ENCODE measurements at regions not wholly inside any gene's neighbourhood (a gene's known extent, or its start where the extent isn't known, plus 50 kb on each side); places are given as distances from the start of the nearest gene placed in this dataset.

DNA sequence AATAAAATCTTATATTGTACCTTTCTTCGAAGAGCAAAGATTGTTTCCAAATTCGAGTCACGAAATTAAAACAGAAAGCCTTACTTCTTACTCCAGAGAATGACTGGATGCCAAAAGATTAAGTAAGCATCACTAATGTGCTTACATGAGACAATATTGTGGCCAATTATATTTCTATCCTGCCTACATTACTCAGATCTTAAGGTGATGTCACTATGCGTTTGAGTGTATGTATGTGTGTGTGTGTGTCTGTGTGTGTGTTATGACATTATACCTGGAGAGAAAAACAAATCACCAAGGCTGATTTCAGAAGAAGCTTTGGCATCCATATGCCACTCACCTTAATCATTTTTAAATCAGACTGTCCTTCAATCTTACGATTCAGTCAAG, 556.3 kb downstream of the PPARGC1A start:
- DNase-seq = peak in 2 of 6 experiments; percentile 1 to 74

DNA sequence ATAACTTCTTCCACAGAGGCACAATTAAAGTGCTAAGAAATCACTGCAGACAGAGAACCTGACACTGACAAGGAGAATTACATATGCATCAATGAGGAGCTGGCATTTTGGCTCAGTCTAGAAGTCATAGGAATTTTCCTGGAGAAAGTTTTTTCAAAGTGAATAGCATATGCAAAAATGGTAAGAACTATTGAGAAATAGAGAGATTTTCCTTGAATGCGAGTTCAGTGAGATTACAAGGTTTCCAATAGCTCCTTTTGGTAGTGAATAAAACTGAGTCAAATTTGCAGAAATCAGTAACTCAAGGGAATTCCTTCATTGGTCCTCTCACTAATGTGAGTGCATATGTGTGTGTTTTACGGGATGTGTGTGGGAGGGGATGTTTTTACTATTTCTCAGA, 557.5 kb downstream of the PPARGC1A start:
- no peak for DNase-seq

DNA sequence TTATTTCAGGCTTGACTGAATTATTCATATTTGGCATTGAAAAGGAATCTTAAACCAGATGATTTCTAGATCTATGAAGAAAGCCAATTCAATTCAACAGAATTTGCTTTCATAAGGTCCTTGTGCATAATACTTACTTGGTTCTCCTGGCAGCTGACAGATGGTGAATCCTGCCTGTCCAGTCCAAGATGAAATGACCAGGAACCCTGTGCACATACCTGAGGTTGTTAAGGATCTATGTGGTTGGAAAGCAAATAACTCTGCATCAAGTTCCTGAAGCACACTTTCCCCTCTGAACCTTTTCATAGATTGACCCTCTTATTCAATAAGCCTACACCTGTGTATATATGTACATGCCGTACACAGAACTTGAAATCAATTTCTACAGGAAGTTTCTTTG, 562.7 kb downstream of the PPARGC1A start:
- DNase-seq = no peak

DNA sequence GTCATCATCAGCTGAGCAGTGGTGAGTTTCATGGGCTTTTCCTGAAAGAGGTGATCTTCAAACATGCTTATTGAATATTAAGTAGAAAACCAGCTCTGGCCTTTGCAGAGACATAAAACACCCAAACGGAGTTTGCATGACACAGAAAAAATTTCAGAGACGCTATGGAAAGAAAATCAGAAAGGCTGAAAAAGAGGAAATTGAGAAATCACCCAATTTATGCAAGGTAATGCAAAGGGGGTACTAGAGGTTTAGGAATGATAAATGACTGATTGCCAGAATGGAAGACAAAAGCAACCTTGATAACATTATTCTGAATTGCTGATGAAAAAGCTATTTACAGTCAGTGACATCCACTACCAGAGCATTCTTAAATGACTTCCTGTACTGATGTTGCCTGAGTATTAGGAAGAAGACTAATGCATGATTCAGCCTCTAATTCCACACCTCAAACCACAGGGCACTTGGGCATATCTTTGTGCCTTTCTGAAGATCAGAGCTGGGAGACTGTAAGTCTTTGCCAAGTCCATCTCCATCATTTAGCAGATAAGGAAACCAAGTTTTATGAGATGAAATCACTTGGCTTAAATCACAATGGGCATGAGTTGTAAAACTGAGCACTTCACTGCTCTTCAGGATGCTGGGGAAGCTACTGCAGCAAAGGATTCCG, 565.7 kb downstream of the PPARGC1A start:
- DNase-seq = no peak

DNA sequence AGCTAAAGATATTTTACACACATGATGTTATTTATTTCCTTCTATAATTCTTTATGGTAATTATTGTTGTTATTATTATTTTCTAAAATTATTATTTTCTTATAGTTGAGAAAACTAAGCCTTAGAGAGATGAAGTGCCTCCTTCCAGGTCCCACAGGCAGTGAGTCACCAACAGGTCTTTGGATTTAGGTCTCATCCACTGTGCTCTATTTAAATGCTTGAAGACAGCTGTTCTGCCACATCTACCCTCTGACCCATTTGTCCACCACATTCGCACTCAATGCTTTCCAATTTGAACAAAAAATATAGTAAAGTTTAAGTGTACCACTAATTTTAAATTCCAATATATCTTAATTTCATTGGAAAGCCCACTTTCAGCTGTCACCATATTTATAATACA, 566.4 kb downstream of the PPARGC1A start:
- no peak for DNase-seq

DNA sequence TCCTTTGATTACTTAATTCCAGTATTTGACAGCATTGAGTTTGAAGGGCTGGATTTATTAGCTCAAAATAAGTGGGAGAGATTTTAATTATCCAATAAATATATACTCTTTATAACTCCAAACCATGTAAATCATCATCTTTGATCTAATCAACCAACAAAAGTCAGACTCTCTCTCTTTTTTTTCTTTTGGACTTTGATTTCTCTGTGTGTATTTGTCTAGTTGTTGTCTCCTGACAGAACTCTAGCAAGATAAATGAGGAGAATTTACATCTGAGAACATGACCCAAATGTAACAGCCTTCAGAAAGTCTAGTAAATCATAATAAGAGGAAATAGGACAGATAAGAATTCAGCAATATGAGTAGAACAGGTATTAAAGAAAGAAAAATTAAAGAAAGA, 567.1 kb downstream of the PPARGC1A start:
- no peak for DNase-seq

DNA sequence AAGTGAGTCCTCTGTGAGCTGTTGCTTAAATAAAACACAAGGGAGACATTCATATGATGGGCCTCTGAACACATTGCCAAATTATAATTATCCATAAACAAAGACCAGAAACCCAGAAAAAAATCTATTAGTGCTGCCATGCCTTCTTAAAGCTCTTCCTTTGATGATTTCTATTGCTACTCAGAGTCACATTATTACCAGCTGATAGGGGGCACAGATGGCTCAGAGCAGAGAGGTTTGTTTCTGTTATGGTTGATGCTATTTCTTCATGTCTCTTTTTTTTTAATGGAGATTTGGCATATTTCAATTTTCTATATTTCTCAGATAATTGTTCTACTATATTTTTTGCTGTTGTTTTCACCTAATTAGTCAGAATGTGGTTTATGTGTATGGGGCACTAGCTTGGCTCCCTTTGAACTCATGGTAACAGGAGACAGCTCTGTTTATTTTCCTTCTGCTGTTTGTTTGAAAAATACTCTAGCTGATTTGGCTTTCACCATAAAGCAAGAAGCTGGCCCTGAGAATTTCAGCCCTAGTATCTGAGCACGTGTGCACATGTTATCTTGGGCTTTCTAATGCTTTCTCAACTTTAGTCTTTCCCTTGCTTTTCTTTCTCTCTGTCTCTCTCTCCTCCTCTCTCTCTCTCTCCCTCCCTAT, 568.8 kb downstream of the PPARGC1A start:
- DNase-seq = no peak

DNA sequence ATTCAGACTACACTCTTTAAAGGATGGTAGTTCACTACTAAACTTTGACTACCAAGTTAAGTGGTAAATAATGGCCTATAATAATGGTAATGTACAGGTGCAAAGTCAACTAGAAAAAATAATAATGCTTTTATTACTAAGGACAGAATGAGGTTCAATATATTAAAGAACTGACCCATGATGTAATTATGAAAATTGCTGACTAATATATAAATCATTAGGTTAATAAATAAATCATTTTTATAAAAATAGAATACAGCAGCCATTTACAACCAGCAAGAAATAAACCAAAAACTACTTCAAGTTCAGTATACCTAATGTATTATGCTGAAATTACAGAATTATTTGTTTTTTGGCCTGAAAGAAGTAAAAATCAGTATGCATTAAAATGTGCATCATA, 577.2 kb downstream of the PPARGC1A start:
- no peak for DNase-seq

DNA sequence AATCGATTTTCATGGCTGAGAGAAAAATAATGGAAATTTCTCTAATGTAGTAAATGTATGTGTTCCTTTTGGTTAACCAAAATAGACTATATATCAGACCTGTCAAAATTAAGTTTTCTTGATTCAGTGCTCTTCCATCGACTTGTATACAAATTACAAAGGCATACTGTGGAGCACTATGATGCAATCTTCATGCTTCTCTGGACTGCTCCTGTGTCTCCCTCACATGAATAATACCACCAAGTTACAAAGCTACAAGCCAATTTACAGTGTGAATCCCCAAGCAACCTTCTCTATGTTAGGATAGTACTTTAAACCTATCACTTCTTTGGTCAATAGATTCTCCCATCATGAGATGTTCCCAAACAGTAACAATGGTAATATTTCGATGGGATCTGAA, 577.9 kb downstream of the PPARGC1A start:
- no peak for DNase-seq

DNA sequence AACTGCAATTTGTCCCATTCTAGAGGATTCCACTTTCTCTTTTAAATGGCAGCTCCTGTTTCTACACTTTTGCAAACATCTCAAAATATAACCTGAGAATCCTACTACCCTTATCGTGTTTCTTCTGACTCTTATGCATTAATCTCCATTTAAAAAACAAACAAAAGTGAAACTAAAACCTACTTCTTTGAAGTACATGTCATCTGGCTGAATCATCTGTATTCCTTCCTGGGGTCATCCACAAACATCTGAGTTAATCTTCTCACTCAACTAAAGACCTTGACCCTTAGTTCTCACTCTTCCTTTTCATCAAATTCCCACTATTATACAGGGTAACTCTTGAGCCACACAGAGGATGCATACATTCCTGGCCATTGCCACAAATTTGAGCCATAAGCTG, 584.8 kb downstream of the PPARGC1A start:
- no peak for DNase-seq

DNA sequence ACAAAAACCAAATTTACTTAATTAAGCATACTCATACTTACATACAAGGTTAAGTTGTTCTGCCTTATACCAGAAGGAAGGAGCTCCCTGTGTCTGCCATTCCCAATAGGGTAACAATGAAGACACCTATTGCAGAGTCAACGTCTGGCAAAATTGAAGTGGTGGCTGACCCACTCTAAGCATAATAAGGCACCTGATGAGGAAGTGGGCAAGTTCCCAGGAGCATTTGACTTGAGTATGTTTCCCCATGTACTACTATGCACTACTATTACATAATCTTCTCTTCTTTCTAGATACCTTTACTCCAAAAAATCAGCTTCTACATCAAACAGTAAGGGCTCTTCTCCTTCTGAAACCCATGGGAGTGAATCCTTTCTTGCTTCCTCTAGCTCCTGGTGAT, 591.5 kb downstream of the PPARGC1A start:
- DNase-seq = no peak

DNA sequence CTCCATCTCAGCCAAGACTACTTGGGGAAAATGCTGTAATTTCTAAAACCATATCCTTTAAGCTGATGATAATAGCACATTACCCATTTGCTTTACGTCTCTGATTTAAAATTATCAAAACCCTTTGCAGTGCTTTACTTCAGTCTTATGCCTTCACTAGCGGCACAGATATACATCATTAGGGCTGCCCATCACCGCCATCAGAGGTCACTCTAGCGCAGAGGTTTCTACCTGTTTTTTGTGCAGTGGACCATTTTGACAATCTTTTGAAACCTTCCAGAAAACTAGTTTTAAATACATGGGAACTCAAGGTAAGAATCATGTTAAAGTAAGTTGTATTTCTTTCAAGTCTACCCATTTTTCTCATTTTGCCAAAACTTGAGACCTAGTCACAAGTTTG, 592.5 kb downstream of the PPARGC1A start:
- DNase-seq = no peak

DNA sequence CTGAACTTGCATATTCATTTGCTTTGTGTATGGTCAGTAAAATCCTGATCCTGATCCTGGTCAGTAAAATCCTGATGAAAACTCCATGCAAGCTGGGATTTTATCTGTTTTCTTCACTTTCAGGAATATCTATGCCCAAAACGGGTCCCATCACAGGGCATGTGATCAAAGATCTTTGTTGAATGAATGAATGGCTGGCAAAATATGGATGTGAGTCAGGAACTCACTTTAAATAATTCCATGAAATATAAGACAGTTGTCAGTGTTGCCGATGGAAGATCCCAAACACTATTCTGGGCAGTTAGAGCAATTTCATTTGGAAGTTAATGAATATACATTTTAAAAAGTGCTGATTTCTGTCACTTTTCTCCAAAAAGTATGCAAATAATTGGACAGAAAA, 598.4 kb downstream of the GBA3 start:
- no peak for DNase-seq

DNA sequence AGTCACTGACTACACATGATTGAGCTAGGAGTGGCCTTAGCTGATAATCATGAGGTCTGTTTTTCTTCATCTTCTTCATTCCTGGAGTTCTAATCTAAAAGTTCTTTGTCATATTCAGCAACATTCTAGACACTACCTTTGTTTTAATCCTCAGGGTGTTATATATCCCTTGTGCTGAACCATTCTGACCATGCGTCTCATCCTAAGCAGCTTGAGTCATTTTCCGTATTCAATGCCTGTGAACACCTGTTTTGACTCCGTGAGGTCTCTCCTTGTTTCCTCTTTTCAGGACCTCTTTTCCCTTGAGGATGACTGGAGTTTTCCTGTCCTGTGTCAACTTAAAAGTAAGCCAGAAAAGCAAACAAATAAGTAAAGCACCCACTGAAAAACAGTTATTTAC, 597.9 kb downstream of the GBA3 start:
- no peak for DNase-seq

DNA sequence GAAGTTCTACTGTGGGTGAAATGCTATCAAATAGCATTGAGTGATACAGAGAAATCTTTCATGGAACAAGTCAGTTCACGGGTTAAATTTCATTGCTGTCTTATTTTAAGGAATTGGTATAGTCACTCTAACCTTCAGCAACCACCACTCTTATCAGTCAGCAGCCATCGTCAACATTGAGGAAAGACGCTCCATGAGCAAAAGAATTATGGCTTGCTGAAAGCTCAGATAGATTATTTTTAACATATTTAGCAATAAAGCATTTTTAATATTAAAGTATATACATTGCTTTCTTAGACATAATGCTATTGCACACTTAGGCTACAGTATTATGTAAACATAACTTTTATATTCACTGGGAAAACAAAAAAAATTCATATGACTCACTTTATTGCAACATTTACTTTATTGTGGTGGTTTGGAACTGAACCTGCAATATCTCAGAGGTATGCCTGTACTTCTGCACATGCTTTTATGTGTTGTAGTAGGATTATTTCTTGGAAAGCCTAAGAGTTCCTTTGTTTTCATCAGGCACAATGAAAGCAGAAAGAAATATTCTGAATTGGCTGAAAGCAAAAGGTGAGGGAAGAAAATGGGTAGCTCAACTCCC, 586.7 kb downstream of the GBA3 start:
- no peak for DNase-seq

DNA sequence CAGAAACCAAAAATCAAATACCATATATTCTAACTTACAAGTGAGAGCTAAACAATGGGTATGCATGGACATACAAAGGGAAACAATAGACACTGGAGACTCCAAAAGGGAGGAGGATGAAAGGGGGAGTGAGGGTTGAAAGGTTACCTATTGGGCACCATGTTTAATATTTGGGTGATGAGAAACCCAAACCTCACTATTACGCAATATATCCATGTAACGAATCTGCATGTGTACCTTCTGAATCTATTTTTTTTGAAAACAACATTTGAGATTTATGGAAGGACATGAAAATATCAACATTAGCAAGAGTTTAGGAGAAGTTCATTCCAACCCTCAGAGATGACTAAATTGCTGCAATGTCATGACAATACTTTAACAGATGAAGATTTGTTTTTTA, 586.1 kb downstream of the GBA3 start:
- DNase-seq = no peak

DNA sequence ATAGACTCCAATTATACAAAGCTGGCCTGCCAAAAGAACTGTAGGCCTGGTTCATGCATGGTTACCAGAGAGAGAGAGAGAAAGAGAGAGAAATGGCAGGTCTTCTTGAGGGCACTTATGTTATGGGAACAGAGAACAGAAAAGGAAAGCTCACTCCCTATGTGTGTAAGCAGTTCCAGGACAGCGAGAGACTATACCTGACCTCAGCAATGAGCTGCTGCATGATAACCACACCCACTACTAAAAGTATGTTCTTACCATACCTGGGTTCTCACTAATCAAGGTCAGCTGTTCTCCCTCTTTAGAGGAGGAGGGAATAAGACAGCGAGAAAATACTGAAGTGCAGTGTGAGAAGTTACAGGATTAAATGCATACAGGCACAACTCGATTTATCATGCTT, 583.3 kb downstream of the GBA3 start:
- DNase-seq = no peak

DNA sequence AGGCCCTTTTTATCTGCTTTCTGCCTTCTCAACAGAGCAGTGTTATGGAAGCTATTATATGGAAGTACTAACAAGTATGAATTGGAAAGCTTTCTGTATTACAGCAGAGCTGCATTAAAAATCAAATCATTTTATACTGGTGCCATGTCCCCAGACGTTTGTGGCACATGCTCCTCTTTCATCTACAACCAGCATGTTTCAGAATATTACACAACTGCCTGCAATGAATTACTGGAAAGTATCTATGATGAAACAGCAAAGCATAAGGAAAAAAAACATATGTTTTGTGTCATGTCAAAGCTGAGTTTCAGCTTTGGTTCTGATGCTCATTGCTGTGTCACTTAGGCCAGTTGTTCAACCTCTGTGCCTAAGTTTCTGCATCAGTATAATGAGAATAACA, 576.8 kb downstream of the GBA3 start:
- no peak for DNase-seq

DNA sequence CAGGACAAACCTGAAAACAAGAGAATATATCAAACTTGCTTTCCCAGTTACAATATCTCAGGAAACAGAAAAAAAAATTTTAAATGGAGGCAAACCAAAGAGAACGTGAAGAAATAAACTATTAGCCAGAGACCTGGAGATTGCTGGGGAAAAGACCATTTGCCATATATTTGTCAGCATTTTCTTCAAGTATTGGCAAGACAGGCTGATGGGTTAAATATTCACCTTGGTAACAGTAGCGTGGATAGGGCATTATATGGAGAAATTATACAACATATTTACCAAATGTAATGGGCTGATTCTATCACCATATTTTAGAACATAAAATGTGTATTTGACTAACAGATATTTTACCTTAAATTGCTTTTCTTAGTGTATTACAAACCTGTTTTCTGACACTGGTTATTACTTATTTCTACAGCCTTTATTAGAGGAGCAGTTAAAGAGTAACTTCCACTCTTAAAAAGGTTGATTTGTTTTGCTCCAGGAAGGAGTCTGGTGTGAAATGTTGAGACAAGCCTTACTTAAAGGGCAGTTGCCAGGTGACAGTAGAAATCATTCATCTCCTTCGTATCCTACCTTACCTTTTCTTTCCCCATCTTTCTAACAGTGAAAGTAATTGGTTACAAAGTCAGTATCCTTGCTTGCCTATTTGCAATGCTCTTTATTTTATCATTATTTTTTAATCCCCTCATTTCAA, 575.5 kb downstream of the GBA3 start:
- no peak for DNase-seq

DNA sequence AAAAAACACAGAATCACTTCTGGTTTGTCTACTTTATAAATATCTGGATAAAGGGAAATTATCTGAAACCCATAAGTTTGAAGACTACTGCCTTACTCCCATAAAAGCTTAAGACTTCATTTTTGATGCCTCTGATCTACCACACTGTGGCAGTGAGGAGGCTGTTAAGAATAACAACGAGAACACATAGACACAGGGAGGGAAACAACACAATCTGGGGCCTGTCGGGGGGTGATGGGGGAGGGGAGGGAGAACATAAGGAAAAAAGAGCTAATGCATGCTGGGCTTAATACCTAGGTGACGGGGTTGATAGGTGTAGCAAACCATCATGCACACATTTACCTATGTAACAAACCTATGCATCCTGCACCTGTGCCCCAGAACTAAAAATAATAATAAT, 573.7 kb downstream of the GBA3 start:
- DNase-seq = no peak

DNA sequence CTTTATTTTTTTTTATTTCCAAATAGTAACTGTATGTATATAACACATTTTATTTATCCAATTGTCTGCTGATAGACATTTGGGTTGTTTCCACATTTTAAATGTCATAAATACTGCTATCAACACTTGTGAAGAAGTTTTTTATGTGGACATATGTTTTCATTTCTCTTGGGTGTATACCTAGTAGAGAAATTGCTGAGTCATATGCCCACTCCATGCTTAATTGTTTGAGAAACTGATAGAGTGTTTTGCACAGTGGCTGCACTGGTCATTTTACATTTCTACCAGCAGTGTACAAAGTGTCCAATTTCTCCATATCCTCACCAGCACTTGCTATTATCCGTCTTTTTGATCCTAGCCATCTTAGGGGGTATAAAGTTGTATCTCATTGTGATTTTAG, 567.8 kb downstream of the GBA3 start:
- DNase-seq = no peak

DNA sequence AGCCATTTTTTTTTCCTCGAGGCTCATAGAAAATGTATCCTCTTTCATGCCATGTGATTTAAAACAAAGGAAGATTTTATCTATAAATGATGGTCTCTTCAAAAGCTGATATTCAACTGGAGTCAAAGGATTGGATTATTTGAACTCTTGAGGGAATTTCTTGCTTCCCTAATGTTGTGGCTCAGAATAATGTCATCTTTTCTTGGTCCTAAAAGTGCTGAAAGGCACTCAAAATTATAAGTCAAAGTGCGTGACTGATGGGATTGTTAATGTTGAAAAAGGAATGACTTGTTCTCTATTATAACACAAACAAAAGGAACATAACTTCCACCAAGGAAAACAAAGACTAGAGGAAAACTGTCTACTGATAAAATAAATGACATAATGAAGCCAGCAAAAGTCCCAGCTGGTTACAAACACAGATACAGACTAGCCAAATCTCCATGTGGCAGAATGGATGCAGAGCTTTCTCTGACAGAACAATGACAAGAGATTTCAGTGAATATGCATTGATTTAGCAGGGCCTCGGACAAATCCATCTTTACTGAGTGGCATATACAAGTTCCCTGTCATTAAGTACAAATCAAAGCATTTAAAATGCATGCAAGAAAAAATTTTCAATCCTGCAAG, 552.6 kb downstream of the GBA3 start:
- DNase-seq = no peak

DNA sequence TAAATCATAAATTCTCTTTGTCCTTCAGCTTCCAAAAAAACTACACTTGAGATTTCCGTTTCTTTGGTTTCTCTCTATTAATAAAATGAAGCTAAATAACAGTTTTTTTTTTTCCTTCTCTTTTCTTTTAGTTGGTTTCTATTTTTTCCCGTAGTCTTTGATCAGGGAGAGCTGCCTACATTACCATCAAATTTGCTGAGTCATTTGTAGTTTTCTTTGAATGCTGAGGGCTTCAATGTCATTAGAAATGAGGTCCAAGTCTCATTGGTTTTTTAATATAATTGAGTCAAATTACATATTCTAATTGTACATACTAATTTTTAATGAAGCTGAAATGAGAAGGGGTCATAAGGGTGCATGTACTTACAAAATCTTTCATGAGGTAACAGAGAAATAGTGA, 550.2 kb downstream of the GBA3 start:
- DNase-seq = no peak

DNA sequence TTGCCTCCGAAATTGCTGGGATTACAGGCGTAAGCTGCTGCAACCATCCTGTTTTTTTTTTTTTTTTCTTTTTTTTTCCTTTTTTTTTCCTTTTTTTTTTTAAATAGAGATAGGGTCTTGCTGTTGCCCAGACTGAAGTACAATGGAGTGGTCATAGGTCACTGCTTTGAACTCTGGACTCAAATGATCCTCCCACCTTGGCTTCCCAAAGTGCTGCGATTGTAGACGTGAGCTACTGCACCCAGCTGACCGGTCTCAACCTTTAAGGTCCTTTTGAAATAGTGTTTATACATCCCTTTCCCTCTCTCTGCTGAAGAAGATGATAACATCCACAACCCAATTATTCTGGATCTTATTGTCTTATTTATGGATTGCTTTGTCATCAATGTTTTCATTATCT, 548.7 kb downstream of the GBA3 start:
- DNase-seq = no peak

All from stimulated activated naive CD4-positive, alpha-beta T cell (primary cell).